Smooth muscle cell (in vitro differentiated cells): ENCODE measurements at regions not wholly inside any gene's neighbourhood (a gene's known extent, or its start where the extent isn't known, plus 50 kb on each side); places are given as distances from the start of the nearest gene placed in this dataset.

Experiments used
- DNase-seq: peaks from one replicate; lab custom pipeline; 2025; ENCODE audit not compliant: unreplicated experiment; lab: John Stamatoyannopoulos, UW
- H2AFZ ChIP-seq: fragments of 200-600 bp; sonication (generic); 2 replicates; pipeline ENCODE4 v1.6.0; 2016; ENCODE audit warnings: antibody characterized with exemption, low read depth, mild to moderate bottlenecking
- H3F3A ChIP-seq: fragments of 200-600 bp; sonication (generic); 2 replicates; pipeline ENCODE4 v1.6.0; 2017; ENCODE audit warnings: antibody characterized with exemption, low read depth
- H3K27ac ChIP-seq: fragments of 200-600 bp; sonication (generic); 2 replicates; pipeline ENCODE4 v1.5.1; 2016; ENCODE audit warnings: low read depth, mild to moderate bottlenecking
- H3K27me3 ChIP-seq: fragments of 200-600 bp; sonication (generic); 2 replicates; pipeline ENCODE4 v1.6.1; 2016; ENCODE audit warnings: low read depth, mild to moderate bottlenecking
- H3K36me3 ChIP-seq: fragments of 200-600 bp; sonication (generic); 2 replicates; pipeline ENCODE4 v1.5.1; 2016; ENCODE audit warnings: low read depth
- H3K4me1 ChIP-seq: fragments of 200-600 bp; sonication (generic); 2 replicates; pipeline ENCODE4 v1.5.1; 2016; ENCODE audit warnings: low read depth
- H3K4me2 ChIP-seq: fragments of 200-600 bp; sonication (generic); 2 replicates; pipeline ENCODE4 v1.6.0; 2016; ENCODE audit warnings: mild to moderate bottlenecking
- H3K4me3 ChIP-seq: fragments of 200-600 bp; sonication (generic); 2 replicates; pipeline ENCODE4 v1.5.1; 2016; ENCODE audit warnings: mild to moderate bottlenecking
- H3K79me2 ChIP-seq: fragments of 200-600 bp; sonication (generic); 2 replicates; pipeline ENCODE4 v1.6.0; 2016; ENCODE audit warnings: low read depth, mild to moderate bottlenecking
- H3K9ac ChIP-seq: fragments of 200-600 bp; sonication (generic); 2 replicates; pipeline ENCODE4 v1.6.0; 2016; ENCODE audit warnings: low read depth
- H3K9me3 ChIP-seq: fragments of 200-600 bp; sonication (generic); replicated peaks from 2 replicates; pipeline ENCODE4 v1.5.1; 2016; ENCODE audit warnings: low read depth
- H4K20me1 ChIP-seq: fragments of 200-600 bp; sonication (generic); 2 replicates; pipeline ENCODE4 v1.6.0; 2016; ENCODE audit warnings: low read depth
- CTCF ChIP-seq: fragments of 200-600 bp; sonication (generic); IDR thresholded peaks from 2 replicates; pipeline ENCODE4 v1.5.1; 2017; ENCODE audit warnings: borderline replicate concordance, mild to moderate bottlenecking, antibody characterized with exemption; ENCODE audit not compliant: insufficient read depth, poor library complexity, severe bottlenecking
- WGBS: methylation state at CpG from one replicate; pipeline ENCODE4 v1.1.7; 2016; ENCODE audit warnings: low lambda C conversion rate; 5-methylcytosine and 5-hydroxymethylcytosine counted together

GRCh38 chr7:121484089-121484763 is 88.1 kb upstream of the FAM3C start:
- H2AFZ ChIP-seq, result no peak overlapping the region
- peak overlapping the region; percentile 58 for H3K27ac ChIP-seq
- peaks cover 100% of the 10 kb centered on the region for H4K20me1 ChIP-seq
- no peak for DNase-seq
- 88% methylated on average over 2 of the region's 2 CpGs for WGBS
- H3F3A ChIP-seq, result peaks cover 29% of the 10 kb centered on the region
- no peak overlapping the region for H3K4me3 ChIP-seq
- no peaks in the 10 kb centered on the region for H3K27me3 ChIP-seq
- H3K36me3 ChIP-seq, result peaks cover 7% of the 10 kb centered on the region
- H3K9me3 ChIP-seq, result no peaks in the 10 kb centered on the region
- no peak for TF ChIP-seq CTCF
- peak overlapping the region; percentile 63 for H3K4me2 ChIP-seq
- H3K4me1 ChIP-seq, result peaks cover 47% of the 10 kb centered on the region
- H3K9ac ChIP-seq, result no peak overlapping the region
- H3K79me2 ChIP-seq, result peaks cover 81% of the 10 kb centered on the region

GRCh38 chr7:121480566-121481335 is 84.6 kb upstream of the FAM3C start:
- peaks cover 100% of the 10 kb centered on the region for H4K20me1 ChIP-seq
- H3K27ac ChIP-seq, result peak overlapping the region; percentile 58
- H3K4me3 ChIP-seq, result no peak overlapping the region
- H3K4me1 ChIP-seq, result peaks cover 51% of the 10 kb centered on the region
- peak overlapping the region; percentile 11 for H3K9ac ChIP-seq
- DNase-seq, result no peak
- no peak for TF ChIP-seq CTCF
- H3K27me3 ChIP-seq, result no peaks in the 10 kb centered on the region
- peaks cover 77% of the 10 kb centered on the region for H3K79me2 ChIP-seq
- peak overlapping the region; percentile 63 for H3K4me2 ChIP-seq
- no peaks in the 10 kb centered on the region for H3K36me3 ChIP-seq
- H3F3A ChIP-seq, result peaks cover 29% of the 10 kb centered on the region
- 38% methylated on average over 6 of the region's 6 CpGs for WGBS
- H3K9me3 ChIP-seq, result no peaks in the 10 kb centered on the region
- H2AFZ ChIP-seq, result peak overlapping the region; percentile 54

- TF ChIP-seq CTCF, result no peak
- Histone ChIP-seq H3K9ac (peak overlapping the region; percentile 11), H3K79me2 (peaks cover 76% of the 10 kb centered on the region), H3K4me1 (peaks cover 51% of the 10 kb centered on the region), H3K27ac (peak overlapping the region; percentile 58), H2AFZ (peak overlapping the region; percentile 54), H4K20me1 (peaks cover 100% of the 10 kb centered on the region), H3K27me3 (no peaks in the 10 kb centered on the region), H3F3A (peaks cover 29% of the 10 kb centered on the region), H3K9me3 (no peaks in the 10 kb centered on the region), H3K4me3 (no peak overlapping the region), H3K4me2 (peak overlapping the region; percentile 63), H3K36me3 (no peaks in the 10 kb centered on the region)
- DNase-seq, result no peak
- WGBS, result 16% methylated on average over 2 of the region's 2 CpGs
These were observed 84.0 kb upstream of the FAM3C start for GRCh38 chr7:121480058-121480457.
